Fibroblast of gingiva (primary cell): ENCODE measurements at regions not wholly inside any gene's neighbourhood (a gene's known extent, or its start where the extent isn't known, plus 50 kb on each side); places are given as distances from the start of the nearest gene placed in this dataset.
"Not testable (repeated sequence)": the region's sequence is repeated elsewhere in the genome, so short reads cannot be mapped to it uniquely, and the experiment has no call there.

ENCODE experiments used
- DNase-seq: peaks from one replicate; pipeline ENCODE4 v3.0.0-alpha.2; 2011; ENCODE audit warnings: low read depth

- no peak for DNase-seq
Observed at GRCh38 chr2:58428096-58429013, 187.2 kb upstream of the FANCL start.

GRCh38 chr2:58427572-58428095 lies 186.5 kb upstream of the FANCL start:
- DNase-seq: no peak

GRCh38 chr2:58425368-58425767 lies 184.2 kb upstream of the FANCL start:
- no peak for DNase-seq

- no peak for DNase-seq
Observed at GRCh38 chr2:58419983-58420382, 178.9 kb upstream of the FANCL start.

GRCh38 chr2:58416696-58417095 lies 175.6 kb upstream of the FANCL start:
- DNase-seq: no peak

GRCh38 chr2:58414506-58414905 lies 173.4 kb upstream of the FANCL start:
- no peak for DNase-seq

- no peak for DNase-seq
Observed at GRCh38 chr2:58410549-58410948, 169.4 kb upstream of the FANCL start.

GRCh38 chr2:58407487-58407886 lies 166.4 kb upstream of the FANCL start:
- DNase-seq: no peak

GRCh38 chr2:58405341-58405740 lies 164.2 kb upstream of the FANCL start:
- DNase-seq: no peak

- DNase-seq: no peak
Observed at GRCh38 chr2:58401936-58402335, 160.8 kb upstream of the FANCL start.

- no peak for DNase-seq
Observed at GRCh38 chr2:58398406-58398805, 157.3 kb upstream of the FANCL start.

GRCh38 chr2:58387701-58388100 lies 146.6 kb upstream of the FANCL start:
- DNase-seq: no peak

- DNase-seq: not testable (repeated sequence)
Observed at GRCh38 chr2:58386904-58387303, 145.8 kb upstream of the FANCL start.

GRCh38 chr2:58378152-58378551 lies 137.0 kb upstream of the FANCL start:
- no peak for DNase-seq

- DNase-seq: no peak
Observed at GRCh38 chr2:58377181-58377580, 136.1 kb upstream of the FANCL start.

- no peak for DNase-seq
Observed at GRCh38 chr2:58376592-58376991, 135.5 kb upstream of the FANCL start.

GRCh38 chr2:58369594-58369993 lies 128.5 kb upstream of the FANCL start:
- no peak for DNase-seq

GRCh38 chr2:58364098-58364497 lies 123.0 kb upstream of the FANCL start:
- DNase-seq: no peak

- no peak for DNase-seq
Observed at GRCh38 chr2:58358026-58358425, 116.9 kb upstream of the FANCL start.

- no peak for DNase-seq
Observed at GRCh38 chr2:58357521-58357920, 116.4 kb upstream of the FANCL start.

- no peak for DNase-seq
Observed at GRCh38 chr2:58354230-58354629, 113.1 kb upstream of the FANCL start.

- no peak for DNase-seq
Observed at GRCh38 chr2:58350484-58350883, 109.4 kb upstream of the FANCL start.

- no peak for DNase-seq
Observed at GRCh38 chr2:58347810-58348209, 106.7 kb upstream of the FANCL start.

GRCh38 chr2:58341047-58341446 lies 99.9 kb upstream of the FANCL start:
- DNase-seq: no peak
